ENCODE measurements at regions not wholly inside any gene's neighbourhood (a gene's known extent, or its start where the extent isn't known, plus 50 kb on each side); places are given as distances from the start of the nearest gene placed in this dataset.
"Not testable (repeated sequence)": the region's sequence is repeated elsewhere in the genome, so short reads cannot be mapped to it uniquely, and the experiment has no call there.

GRCh38 chr1:217135987-217136894 lies 413.0 kb upstream of the ESRRG start:
- no peak for DNase-seq

DNA sequence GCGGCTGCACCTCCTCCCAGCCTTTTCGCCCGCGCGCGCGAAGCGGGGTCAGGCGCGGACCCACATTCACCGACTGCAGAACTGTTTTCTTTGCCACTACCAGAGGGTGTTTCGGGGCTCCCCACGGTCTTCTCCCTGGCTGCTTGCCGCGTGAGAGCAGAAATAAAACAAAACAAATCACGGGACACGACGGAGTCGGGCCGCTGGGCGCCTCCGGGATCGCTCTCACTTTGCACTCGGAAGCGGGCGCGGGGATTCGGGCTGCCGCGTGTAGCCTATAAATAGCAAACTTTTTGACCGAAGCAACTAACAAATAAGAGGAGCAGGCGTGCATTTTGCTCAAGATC lies 412.3 kb upstream of the ESRRG start:
- DNase-seq: no peak

DNA sequence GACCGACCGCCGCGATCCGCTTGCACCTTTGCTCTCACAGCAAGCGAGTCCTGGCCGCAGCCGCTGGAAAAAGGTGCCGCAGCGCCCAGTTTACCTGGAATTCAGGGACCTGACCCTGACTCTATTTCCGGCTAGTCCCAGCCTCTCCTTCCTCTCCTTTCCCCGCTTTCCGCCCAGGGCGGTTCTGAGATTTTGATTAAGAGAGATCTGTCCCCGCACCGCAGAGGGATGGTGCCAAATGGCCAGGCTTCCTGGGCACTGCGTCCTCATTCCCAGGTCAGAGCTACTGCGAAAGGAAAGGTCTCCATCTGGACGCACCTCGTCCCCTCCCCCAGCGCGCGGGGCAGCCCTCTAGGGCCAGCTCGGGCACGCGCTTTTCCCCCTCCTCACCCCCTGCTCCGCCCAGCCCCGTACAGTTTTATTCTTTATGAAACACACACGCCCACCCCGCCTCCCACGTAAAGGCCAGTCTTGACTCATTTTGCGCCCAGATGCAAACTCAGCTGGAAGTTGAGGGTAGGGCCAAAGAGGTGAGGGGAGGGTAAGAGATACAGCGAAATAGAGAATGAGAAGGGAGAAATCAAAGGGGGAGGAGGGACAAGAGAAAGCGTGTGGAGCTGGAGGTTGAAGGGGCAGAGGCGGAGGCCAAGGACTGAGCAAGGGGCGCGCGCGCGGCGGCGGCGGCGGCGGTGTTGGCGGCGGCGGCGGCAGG lies 411.8 kb upstream of the ESRRG start:
- no peak for DNase-seq

- DNase-seq: no peak
Observed at GRCh38 chr1:217133958-217134856, 411.0 kb upstream of the ESRRG start.

GRCh38 chr1:217133092-217133491 lies 409.9 kb upstream of the ESRRG start:
- no peak for DNase-seq

DNA sequence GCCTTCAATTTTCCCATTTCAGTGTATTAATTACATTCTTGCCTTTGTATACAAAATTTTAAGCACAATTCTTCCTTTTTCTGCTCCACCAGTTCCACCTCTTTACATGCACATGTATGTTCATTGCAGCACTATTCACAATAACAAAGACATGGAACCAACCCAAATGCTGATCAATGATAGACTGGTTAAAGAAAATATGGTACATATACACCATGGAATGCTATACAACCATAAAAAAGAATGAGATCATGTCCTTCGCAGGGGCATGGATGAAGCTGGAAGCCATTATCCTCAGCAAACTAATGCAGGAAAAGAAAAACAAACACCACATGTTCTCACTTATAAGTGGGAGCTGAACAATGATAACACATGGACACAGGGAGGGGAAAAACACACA lies 400.1 kb upstream of the ESRRG start:
- not testable (repeated sequence) for DNase-seq

DNA sequence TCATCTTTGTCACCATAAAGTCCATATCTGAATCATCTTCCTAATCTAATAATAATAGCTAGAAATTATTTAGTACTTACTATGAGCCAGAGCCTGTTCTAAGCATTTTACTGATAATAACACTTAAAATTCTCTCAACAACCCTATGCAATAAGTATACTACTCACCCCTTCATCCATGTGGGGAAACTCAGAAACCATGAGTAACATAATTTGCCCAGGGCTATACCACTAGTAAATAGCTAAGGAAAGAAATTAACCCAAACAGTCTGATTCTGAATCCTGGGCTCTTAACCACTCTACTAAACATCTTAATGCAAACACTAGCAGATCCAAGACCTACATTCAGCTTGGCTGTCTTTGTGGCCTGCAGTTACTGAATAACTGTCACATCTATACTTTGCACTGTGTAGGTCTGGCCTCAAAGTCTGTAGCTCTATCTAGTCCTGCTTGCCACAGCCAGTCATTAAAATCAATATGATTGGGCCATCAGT lies 394.8 kb upstream of the ESRRG start:
- DNase-seq: no peak

GRCh38 chr1:217115404-217116380 lies 392.5 kb upstream of the ESRRG start:
- no peak for DNase-seq

GRCh38 chr1:217109928-217110327 lies 386.7 kb upstream of the ESRRG start:
- no peak for DNase-seq

GRCh38 chr1:217106231-217106901 lies 383.1 kb upstream of the ESRRG start:
- no peak for DNase-seq

DNA sequence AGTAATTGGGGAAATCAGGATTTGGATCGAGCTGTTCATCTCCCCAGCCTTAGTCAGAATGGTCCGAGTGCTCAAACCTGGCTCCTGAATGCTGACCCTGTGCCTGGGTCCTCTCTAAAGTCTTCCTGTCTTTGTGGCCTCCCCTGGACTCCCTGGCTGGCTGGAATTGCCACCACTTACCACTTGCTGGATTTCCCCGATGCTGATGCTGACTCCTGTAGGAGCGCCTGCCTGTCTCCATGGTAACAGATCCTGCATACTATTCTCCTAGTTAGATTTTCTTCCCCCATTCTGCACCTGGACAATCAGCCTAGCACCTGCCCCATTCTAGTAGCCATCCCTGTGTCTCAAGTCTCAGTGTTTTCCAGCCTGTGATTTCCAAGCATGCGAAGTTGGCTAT lies 382.2 kb upstream of the ESRRG start:
- DNase-seq: no peak

DNA sequence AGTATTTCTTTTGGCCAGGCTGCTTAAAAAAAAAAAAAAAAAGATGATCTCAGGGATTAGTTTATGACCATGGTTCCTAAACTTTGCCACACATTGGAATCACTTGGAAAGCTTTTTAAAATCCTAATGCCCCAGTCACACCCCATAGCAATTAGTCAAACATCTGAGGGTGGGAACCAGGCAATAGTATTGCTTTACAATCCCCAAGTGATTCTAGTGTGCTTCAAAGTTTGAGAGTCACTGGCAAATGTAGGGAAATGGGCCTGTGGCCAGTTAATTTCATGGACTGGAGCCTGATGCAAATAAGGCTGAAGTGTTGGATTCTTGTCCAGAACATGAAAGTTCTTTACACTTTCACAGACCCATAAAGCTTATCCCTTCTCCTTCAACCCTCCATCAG lies 374.6 kb upstream of the ESRRG start:
- no peak for DNase-seq

GRCh38 chr1:217096200-217096599 lies 373.0 kb upstream of the ESRRG start:
- DNase-seq: no peak

- DNase-seq: no peak
Observed at GRCh38 chr1:217095050-217095622, 371.9 kb upstream of the ESRRG start.

DNA sequence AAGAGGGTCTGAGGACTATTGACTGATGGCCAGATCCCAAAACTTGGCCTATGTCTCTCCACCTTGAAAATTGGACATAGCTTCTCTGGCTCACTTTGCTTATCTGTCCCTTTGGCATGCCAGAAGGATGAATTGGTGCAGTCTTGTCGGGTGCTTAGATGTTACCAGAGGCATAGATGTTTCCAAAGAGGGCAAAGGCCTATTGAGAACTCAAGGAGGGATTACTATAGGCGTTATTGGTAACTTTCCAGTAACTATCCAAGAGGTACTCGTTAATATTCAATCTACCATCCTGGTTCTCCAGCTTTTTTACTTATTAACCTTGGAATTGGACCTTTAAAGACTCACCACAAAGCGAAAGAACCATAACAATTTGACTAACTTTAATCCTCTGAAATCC lies 368.3 kb upstream of the ESRRG start:
- DNase-seq: no peak

DNA sequence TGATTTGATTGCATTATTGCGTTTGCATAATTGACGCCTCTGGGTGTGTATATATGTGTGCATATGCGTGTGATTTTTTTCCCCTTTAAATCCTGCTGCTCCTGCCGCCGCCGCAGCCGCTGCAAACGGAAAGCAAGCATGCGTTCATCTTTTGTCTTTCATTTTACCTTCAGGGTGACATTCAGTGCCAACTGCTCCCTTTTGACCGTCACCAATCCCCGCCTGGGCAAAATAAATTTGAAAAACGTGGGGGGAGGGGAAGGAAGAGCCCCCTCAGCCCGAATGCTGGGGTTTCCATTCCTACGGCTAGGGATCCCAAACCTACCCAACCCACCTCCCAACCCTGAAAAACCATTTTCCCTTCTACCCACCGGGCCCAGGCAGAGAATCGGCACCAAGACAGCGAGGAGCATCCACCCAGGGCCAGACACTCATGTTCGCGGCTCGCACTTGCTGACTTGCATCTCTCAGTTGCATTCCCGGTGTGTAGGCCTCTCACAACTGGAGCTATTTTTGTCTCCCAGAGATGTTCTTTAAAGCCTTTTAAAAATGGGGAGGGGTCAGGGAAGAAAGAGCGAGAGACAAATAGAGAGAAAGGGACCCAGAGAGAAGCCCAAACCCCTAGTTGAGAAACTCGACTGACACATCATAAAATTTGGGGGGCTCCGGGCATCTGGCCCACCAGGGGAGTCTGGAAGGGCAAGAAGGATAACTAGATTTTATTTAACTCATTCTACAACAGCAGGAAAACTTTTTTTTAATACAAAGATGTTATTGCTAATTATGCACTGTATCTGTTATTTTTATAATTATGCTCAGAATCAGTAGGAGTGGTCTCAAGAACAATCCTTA lies 367.1 kb upstream of the ESRRG start:
- DNase-seq: no peak

DNA sequence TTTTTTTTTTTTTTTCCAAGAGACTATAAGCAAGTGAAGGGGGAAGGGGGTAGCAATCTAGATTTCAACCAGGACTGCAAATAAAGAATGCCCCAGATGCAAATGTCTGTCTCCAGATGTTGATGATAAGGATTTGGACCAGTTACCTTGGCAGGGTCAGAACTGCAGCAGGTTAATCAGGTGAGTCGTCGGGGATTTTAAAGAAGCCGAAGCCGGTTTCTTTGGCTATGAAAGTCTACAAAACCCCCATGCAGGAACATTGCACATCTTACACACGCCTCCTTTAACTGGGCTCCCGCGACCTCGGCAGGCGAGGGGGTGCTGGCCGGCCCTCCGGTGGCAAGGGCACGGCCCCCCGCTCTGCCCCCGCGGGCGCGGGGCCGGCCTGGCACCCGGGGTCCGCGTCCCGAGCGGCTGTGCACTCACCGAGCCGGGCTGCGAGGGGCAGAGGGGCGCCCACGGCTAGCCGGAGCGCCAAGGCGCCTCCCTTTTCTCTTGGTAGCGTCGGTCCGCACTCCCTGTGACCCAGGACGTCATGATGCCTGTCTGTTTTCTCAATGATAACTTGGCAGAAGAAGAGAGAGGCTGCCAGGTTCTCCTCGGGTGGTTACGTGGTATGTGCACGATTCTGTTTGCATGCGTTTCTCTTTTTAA lies 366.3 kb upstream of the ESRRG start:
- no peak for DNase-seq

DNA sequence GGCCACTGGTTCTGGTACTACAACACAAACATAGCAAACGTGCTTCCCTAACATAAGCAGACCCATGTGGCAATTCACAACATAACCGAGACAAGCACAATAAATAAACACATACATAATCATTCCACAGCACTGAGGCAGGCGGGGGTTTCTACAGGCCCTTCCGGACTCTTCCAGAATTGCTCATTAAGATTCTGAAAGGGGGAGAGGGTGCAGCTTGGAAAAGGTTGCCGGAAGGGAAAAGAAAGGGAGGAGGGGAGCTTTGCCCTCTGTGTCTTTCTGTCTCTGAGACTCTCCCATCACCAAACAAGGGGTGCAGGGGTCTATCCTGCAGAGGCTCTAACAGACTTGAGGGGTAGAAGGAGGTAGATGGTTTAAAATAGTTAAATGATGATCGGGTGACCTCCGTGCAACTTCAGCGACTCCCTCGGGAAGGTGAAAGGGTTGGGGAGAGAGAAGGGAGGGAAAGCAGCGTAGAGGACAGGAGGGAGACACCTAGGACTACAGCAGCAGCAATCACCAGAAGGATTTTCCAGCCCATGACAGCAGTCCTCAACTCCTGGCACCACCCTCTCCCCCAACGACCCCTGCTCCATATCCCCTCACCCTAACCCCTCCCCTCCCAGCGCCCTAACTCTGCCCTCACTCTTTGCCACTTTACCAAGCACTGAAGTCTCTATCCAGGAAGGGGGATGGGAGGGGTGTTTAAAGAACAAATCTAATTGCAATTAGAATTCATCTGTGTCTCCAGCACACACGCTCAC lies 365.5 kb upstream of the ESRRG start:
- no peak for DNase-seq

GRCh38 chr1:217088011-217088410 lies 364.8 kb upstream of the ESRRG start:
- no peak for DNase-seq

Measured in NCI-H1417 treated with DMSO at 0.1 percent for 48 hours (cell line).